ENCODE measurements at regions not wholly inside any gene's neighbourhood (a gene's known extent, or its start where the extent isn't known, plus 50 kb on each side); places are given as distances from the start of the nearest gene placed in this dataset.

DNA sequence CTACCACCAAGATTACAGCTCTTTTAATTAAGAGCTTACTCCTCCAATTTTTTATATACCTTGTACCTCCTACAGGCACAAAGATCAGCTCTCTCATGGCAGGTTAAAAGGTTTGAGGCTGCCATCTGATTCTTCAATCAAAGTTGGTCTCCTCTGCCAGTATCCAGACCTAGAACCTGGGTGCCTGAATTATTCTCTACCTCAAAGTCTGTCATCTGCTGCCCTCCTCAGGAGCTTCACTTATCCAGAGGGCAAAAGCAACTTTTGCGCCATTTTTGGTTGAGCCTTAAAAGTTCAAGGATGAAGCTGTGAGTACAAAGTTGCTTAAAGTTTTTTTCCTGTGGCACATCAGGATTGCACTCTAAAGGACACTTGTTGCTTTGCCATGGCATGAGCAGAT, 343.7 kb upstream of the PPP1R2C start:
- TF ChIP-seq, protein P1, sequence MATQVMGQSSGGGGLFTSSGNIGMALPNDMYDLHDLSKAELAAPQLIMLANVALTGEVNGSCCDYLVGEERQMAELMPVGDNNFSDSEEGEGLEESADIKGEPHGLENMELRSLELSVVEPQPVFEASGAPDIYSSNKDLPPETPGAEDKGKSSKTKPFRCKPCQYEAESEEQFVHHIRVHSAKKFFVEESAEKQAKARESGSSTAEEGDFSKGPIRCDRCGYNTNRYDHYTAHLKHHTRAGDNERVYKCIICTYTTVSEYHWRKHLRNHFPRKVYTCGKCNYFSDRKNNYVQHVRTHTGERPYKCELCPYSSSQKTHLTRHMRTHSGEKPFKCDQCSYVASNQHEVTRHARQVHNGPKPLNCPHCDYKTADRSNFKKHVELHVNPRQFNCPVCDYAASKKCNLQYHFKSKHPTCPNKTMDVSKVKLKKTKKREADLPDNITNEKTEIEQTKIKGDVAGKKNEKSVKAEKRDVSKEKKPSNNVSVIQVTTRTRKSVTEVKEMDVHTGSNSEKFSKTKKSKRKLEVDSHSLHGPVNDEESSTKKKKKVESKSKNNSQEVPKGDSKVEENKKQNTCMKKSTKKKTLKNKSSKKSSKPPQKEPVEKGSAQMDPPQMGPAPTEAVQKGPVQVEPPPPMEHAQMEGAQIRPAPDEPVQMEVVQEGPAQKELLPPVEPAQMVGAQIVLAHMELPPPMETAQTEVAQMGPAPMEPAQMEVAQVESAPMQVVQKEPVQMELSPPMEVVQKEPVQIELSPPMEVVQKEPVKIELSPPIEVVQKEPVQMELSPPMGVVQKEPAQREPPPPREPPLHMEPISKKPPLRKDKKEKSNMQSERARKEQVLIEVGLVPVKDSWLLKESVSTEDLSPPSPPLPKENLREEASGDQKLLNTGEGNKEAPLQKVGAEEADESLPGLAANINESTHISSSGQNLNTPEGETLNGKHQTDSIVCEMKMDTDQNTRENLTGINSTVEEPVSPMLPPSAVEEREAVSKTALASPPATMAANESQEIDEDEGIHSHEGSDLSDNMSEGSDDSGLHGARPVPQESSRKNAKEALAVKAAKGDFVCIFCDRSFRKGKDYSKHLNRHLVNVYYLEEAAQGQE (IDR thresholded peaks at IDR 0.05; ENCODE audit: insufficient read depth in 1 of 2, low read depth in 2 of 2, low read length in 2 of 2): no peak
- no peak for TF ChIP-seq TAF1 (IDR thresholded peaks at IDR 0.05; ENCODE audit: borderline replicate concordance, insufficient read depth, low read length)
